ENCODE measurements at regions not wholly inside any gene's neighbourhood (a gene's known extent, or its start where the extent isn't known, plus 50 kb on each side); places are given as distances from the start of the nearest gene placed in this dataset.

DNA sequence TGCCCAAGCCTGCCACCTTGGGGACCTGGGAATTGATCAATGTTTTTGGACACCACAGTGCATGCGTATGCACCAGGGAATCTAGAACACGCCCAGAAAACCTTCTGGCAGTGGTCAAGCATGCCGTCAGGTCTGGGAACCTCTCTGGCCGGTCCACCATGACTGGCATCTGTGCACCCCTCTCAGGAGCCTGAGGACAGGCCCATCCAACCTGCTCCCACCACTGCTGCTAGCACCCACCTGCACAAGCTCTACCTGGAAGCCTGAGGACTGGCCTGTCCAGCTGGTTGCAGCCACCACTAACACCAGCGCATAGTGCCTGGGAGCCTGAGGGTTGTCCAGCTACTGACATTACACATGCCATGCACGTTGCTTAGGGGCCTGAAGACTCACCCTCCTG, 162.1 kb upstream of the GALNTL6 start:
- no peak for TF ChIP-seq GATA3 (IDR thresholded peaks at IDR 0.05; ENCODE audit: low read depth, low read length)
- no peak for TF ChIP-seq GATA2 (IDR thresholded peaks at IDR 0.05; ENCODE audit: low read depth, low read length)

Data from SH-SY5Y (cell line).